WTC11 (cell line): ENCODE measurements at regions not wholly inside any gene's neighbourhood (a gene's known extent, or its start where the extent isn't known, plus 50 kb on each side); places are given as distances from the start of the nearest gene placed in this dataset.

Experiments
- E2F4 ChIP-seq: sonication (generic); formaldehyde crosslinking; IDR thresholded peaks from 2 replicates; pipeline ENCODE4 v1.8.1; 2022; ENCODE audit warnings: low read depth, mild to moderate bottlenecking, moderate library complexity, missing genetic modification reagents, borderline replicate concordance
- FOXJ3 ChIP-seq: sonication (generic); formaldehyde crosslinking; IDR thresholded peaks from 2 replicates; pipeline ENCODE4 v1.9.0; 2021; ENCODE audit warnings: missing genetic modification reagents, mild to moderate bottlenecking, borderline replicate concordance
- FOXP1 ChIP-seq: sonication (generic); formaldehyde crosslinking; IDR thresholded peaks from 2 replicates; pipeline ENCODE4 v1.8.0; 2022; ENCODE audit warnings: missing genetic modification reagents, mild to moderate bottlenecking, moderate library complexity, borderline replicate concordance
- TCF7 ChIP-seq: sonication (generic); formaldehyde crosslinking; IDR thresholded peaks from 2 replicates; pipeline ENCODE4 v1.8.0; 2022; ENCODE audit warnings: mild to moderate bottlenecking, low read depth, missing genetic modification reagents, moderate library complexity
- TEAD1 ChIP-seq: sonication (generic); formaldehyde crosslinking; IDR thresholded peaks from 2 replicates; pipeline ENCODE4 v1.8.0; 2022; ENCODE audit warnings: mild to moderate bottlenecking, missing genetic modification reagents
- ZNF121 ChIP-seq: sonication (generic); formaldehyde crosslinking; IDR thresholded peaks from 2 replicates; pipeline ENCODE4 v1.8.0; 2023; ENCODE audit warnings: missing genetic modification reagents
- ZNF532 ChIP-seq: fragments of 250-450 bp; sonication (Bioruptor Pico); IDR thresholded peaks from 2 replicates; pipeline ENCODE4 v1.9.0; 2021; ENCODE audit warnings: mild to moderate bottlenecking, borderline replicate concordance
- TF ChIP-seq, protein P1 (sequence below): fragments of 200-600 bp; IDR thresholded peaks from 2 replicates; pipeline ENCODE4 v1.8.0; 2022; ENCODE audit warnings: antibody characterized with exemption
- TF ChIP-seq, protein P2 (sequence below): sonication (generic); formaldehyde crosslinking; IDR thresholded peaks from 2 replicates; pipeline ENCODE4 v1.8.1; 2022; ENCODE audit warnings: mild to moderate bottlenecking, missing genetic modification reagents, moderate library complexity, borderline replicate concordance
- TF ChIP-seq, protein P3 (sequence below): sonication (generic); formaldehyde crosslinking; conservative IDR thresholded peaks from 2 replicates; pipeline ENCODE4 v1.8.1; 2022; ENCODE audit warnings: mild to moderate bottlenecking, missing genetic modification reagents
- TF ChIP-seq, protein P4 (sequence below): sonication (generic); formaldehyde crosslinking; IDR thresholded peaks from 2 replicates; pipeline ENCODE4 v1.8.1; 2022; ENCODE audit warnings: low read depth, missing genetic modification reagents, borderline replicate concordance

DNA sequence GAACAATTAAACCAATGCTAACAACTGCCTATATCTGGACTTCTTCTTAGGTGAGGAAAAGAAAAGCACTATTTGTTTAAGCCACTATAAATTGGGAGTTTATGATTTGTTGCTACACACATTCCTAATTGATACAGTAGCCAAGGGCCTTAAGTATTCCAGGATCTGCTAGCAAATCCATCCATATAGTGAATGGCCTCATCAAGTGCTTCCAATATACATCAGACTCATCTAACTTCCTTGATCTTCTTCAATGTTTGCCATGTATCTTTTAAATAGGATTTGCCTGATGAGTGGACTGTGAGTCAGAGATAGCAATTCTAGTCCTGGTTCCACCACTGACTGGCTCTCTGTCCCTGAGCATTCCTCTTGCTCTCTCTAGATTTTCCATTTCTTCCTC lies 430.2 kb downstream of the OMA1 start:
- TF ChIP-seq E2F4 (no peak), FOXJ3 (CRISPR knock-in tag) (no peak), TEAD1 (no peak), FOXP1 (CRISPR knock-in tag) (no peak), ZNF532 (no peak), TCF7 (CRISPR knock-in tag) (no peak), ZNF121 (no peak)
- TF ChIP-seq, protein P1, sequence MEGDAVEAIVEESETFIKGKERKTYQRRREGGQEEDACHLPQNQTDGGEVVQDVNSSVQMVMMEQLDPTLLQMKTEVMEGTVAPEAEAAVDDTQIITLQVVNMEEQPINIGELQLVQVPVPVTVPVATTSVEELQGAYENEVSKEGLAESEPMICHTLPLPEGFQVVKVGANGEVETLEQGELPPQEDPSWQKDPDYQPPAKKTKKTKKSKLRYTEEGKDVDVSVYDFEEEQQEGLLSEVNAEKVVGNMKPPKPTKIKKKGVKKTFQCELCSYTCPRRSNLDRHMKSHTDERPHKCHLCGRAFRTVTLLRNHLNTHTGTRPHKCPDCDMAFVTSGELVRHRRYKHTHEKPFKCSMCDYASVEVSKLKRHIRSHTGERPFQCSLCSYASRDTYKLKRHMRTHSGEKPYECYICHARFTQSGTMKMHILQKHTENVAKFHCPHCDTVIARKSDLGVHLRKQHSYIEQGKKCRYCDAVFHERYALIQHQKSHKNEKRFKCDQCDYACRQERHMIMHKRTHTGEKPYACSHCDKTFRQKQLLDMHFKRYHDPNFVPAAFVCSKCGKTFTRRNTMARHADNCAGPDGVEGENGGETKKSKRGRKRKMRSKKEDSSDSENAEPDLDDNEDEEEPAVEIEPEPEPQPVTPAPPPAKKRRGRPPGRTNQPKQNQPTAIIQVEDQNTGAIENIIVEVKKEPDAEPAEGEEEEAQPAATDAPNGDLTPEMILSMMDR, result no peak
- TF ChIP-seq, protein P2, sequence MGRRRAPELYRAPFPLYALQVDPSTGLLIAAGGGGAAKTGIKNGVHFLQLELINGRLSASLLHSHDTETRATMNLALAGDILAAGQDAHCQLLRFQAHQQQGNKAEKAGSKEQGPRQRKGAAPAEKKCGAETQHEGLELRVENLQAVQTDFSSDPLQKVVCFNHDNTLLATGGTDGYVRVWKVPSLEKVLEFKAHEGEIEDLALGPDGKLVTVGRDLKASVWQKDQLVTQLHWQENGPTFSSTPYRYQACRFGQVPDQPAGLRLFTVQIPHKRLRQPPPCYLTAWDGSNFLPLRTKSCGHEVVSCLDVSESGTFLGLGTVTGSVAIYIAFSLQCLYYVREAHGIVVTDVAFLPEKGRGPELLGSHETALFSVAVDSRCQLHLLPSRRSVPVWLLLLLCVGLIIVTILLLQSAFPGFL (CRISPR knock-in tag), result no peak
- TF ChIP-seq, protein P3, sequence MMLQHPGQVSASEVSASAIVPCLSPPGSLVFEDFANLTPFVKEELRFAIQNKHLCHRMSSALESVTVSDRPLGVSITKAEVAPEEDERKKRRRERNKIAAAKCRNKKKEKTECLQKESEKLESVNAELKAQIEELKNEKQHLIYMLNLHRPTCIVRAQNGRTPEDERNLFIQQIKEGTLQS (CRISPR knock-in tag), result no peak
- TF ChIP-seq, protein P4, sequence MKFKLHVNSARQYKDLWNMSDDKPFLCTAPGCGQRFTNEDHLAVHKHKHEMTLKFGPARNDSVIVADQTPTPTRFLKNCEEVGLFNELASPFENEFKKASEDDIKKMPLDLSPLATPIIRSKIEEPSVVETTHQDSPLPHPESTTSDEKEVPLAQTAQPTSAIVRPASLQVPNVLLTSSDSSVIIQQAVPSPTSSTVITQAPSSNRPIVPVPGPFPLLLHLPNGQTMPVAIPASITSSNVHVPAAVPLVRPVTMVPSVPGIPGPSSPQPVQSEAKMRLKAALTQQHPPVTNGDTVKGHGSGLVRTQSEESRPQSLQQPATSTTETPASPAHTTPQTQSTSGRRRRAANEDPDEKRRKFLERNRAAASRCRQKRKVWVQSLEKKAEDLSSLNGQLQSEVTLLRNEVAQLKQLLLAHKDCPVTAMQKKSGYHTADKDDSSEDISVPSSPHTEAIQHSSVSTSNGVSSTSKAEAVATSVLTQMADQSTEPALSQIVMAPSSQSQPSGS (CRISPR knock-in tag), result no peak
